Fibroblast of mammary gland (primary cell): ENCODE measurements at regions not wholly inside any gene's neighbourhood (a gene's known extent, or its start where the extent isn't known, plus 50 kb on each side); places are given as distances from the start of the nearest gene placed in this dataset.

Experiments used
- DNase-seq: peaks from one replicate; pipeline ENCODE4 v3.0.0-alpha.2; 2010; ENCODE audit warnings: low read depth
- H3K4me3 ChIP-seq: 2 replicates; pipeline ENCODE4 v1.5.1; 2011; ENCODE audit warnings: low read depth, mild to moderate bottlenecking, low read length, moderate library complexity; ENCODE audit not compliant: control insufficient read depth
- CTCF ChIP-seq: conservative IDR thresholded peaks from 2 replicates; pipeline ENCODE4 v1.5.1; 2011; ENCODE audit warnings: low read depth, low read length, inconsistent platforms; ENCODE audit not compliant: control insufficient read depth, insufficient read depth

GRCh38 chr14:43165651-43166050 lies 1341.4 kb downstream of the FSCB start:
- TF ChIP-seq CTCF, result no peak
- no peak for DNase-seq
- no peak overlapping the region for H3K4me3 ChIP-seq

- no peak for TF ChIP-seq CTCF
Measured at GRCh38 chr14:43161477-43161876, 1345.6 kb downstream of the FSCB start.

GRCh38 chr14:43157661-43158060 lies 1349.4 kb downstream of the FSCB start:
- TF ChIP-seq CTCF, result no peak
- no peak for DNase-seq
- H3K4me3 ChIP-seq, result no peak overlapping the region

More at GRCh38 chr14:43161477-43161876, 1345.6 kb downstream of the FSCB start:
- no peak overlapping the region for H3K4me3 ChIP-seq
- DNase-seq, result no peak

- no peak overlapping the region for H3K4me3 ChIP-seq
- no peak for TF ChIP-seq CTCF
- no peak for DNase-seq
Measured at GRCh38 chr14:43155924-43156323, 1351.2 kb downstream of the FSCB start.

GRCh38 chr14:43155258-43155657 lies 1351.8 kb downstream of the FSCB start:
- TF ChIP-seq CTCF, result no peak
- DNase-seq, result no peak
- H3K4me3 ChIP-seq, result no peak overlapping the region

GRCh38 chr14:43147485-43147884 lies 1359.6 kb downstream of the FSCB start:
- no peak overlapping the region for H3K4me3 ChIP-seq
- TF ChIP-seq CTCF, result no peak
- DNase-seq, result peak; percentile 31

GRCh38 chr14:43145361-43145760 lies 1361.7 kb downstream of the FSCB start:
- H3K4me3 ChIP-seq, result no peak overlapping the region
- peak; percentile 21 for DNase-seq
- no peak for TF ChIP-seq CTCF
